OCI-LY1 (cell line): ENCODE measurements at regions not wholly inside any gene's neighbourhood (a gene's known extent, or its start where the extent isn't known, plus 50 kb on each side); places are given as distances from the start of the nearest gene placed in this dataset.

Source experiments
- EZH2 ChIP-seq: fragments of 200-600 bp; sonication (generic), shearing (Covaris generic); IDR thresholded peaks from 2 replicates; pipeline ENCODE4 v1.8.0; 2017; ENCODE audit warnings: borderline replicate concordance, mixed run types, mild to moderate bottlenecking, antibody characterized with exemption, low read length, moderate library complexity, mixed read lengths
- TF ChIP-seq, protein P1 (sequence below): fragments of 200-600 bp; sonication (generic), shearing (Covaris generic); IDR thresholded peaks from 2 replicates; pipeline ENCODE4 v1.5.1; 2017; ENCODE audit warnings: mild to moderate bottlenecking, antibody characterized with exemption, low read length, moderate library complexity, mixed read lengths

DNA sequence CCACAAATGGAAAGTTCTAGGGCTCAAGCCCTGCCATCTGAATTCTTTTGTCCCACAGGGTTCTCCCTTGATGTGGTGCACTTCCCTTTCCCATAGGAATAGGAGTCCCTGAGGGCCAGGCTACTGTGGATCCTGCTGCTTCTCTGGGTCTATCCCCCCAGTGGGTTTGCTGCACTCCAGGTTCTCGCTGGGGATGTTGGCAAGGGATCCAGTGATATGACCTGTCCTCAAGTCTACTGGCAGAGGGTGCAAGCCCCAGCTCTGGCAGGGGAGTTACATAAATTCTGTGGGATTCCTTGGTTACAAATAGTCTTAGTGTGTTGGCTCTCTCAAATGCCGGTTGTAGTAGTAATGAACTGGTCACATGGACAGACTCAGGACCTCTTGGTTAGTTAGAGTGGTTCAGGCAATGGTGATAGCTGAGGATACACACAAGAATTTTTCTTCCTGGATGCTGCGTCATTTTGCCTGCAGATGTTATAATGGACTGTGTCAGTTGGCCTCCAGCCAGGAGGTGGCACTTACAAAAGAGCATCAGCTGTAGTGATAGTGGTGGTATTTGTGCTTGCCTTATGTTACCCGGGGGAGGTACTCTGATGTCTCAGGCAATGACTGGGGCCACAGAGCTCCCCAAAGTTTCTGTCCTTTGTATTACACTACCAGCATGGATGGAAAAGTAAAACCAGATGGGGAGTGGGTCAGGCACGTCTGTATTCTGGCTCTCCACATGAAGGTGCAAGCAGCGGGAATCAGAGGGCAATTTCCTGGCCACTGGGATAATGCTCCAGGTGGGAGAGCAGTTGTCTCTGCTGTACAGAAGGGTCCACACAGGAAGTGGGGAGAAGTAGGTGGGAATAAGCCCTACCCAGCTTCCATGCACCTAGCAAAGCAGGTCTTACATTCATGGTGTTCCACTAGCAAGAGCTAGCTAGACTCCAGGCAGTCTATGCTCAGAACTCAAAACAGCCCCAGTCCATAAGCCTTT, 267.9 kb downstream of the SOX11 start:
- TF ChIP-seq, protein P1, sequence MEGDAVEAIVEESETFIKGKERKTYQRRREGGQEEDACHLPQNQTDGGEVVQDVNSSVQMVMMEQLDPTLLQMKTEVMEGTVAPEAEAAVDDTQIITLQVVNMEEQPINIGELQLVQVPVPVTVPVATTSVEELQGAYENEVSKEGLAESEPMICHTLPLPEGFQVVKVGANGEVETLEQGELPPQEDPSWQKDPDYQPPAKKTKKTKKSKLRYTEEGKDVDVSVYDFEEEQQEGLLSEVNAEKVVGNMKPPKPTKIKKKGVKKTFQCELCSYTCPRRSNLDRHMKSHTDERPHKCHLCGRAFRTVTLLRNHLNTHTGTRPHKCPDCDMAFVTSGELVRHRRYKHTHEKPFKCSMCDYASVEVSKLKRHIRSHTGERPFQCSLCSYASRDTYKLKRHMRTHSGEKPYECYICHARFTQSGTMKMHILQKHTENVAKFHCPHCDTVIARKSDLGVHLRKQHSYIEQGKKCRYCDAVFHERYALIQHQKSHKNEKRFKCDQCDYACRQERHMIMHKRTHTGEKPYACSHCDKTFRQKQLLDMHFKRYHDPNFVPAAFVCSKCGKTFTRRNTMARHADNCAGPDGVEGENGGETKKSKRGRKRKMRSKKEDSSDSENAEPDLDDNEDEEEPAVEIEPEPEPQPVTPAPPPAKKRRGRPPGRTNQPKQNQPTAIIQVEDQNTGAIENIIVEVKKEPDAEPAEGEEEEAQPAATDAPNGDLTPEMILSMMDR: no peak
- no peak for TF ChIP-seq EZH2
